DOHH2 (cell line): ENCODE measurements at regions not wholly inside any gene's neighbourhood (a gene's known extent, or its start where the extent isn't known, plus 50 kb on each side); places are given as distances from the start of the nearest gene placed in this dataset.

Source experiments
- H3F3A ChIP-seq: fragments of 200-600 bp; sonication (generic), shearing (Covaris generic); 2 replicates; pipeline ENCODE4 v1.6.0; 2016; ENCODE audit warnings: antibody characterized with exemption, mild to moderate bottlenecking; ENCODE audit not compliant: control insufficient read depth, insufficient read depth
- H3K27ac ChIP-seq: fragments of 200-600 bp; sonication (generic); 2 replicates; pipeline ENCODE4 v1.5.1; 2014; ENCODE audit warnings: low read depth, mild to moderate bottlenecking, low read length, moderate library complexity
- H3K27me3 ChIP-seq: fragments of 200-600 bp; sonication (generic); 2 replicates; pipeline ENCODE4 v1.6.1; 2014; ENCODE audit warnings: mild to moderate bottlenecking, low read length, mixed read lengths; ENCODE audit not compliant: control insufficient read depth
- H3K36me3 ChIP-seq: fragments of 200-600 bp; sonication (generic); 2 replicates; pipeline ENCODE4 v1.6.1; 2014; ENCODE audit warnings: mild to moderate bottlenecking, low read length, moderate library complexity, mixed read lengths; ENCODE audit not compliant: control insufficient read depth
- H3K4me1 ChIP-seq: fragments of 200-600 bp; sonication (generic); 2 replicates; pipeline ENCODE4 v1.6.1; 2014; ENCODE audit warnings: mild to moderate bottlenecking, low read length, mixed read lengths; ENCODE audit not compliant: control insufficient read depth
- H3K4me2 ChIP-seq: fragments of 200-600 bp; sonication (generic); 2 replicates; pipeline ENCODE4 v1.6.0; 2014; ENCODE audit warnings: mild to moderate bottlenecking, low read length, moderate library complexity
- H3K4me3 ChIP-seq: fragments of 200-600 bp; sonication (generic); 2 replicates; pipeline ENCODE4 v1.5.1; 2014; ENCODE audit warnings: mild to moderate bottlenecking, low read length, mixed read lengths
- H3K79me2 ChIP-seq: fragments of 200-600 bp; sonication (generic); 2 replicates; pipeline ENCODE4 v1.6.1; 2014; ENCODE audit warnings: mild to moderate bottlenecking, low read length, mixed read lengths; ENCODE audit not compliant: control insufficient read depth
- H3K9me2 ChIP-seq: fragments of 200-600 bp; sonication (generic); replicated peaks from 2 replicates; pipeline ENCODE4 v1.6.1; 2014; ENCODE audit warnings: mild to moderate bottlenecking, low read length, mixed read lengths; ENCODE audit not compliant: control insufficient read depth
- H3K9me3 ChIP-seq: fragments of 200-600 bp; sonication (generic); 2 replicates; pipeline ENCODE4 v1.6.1; 2014; ENCODE audit warnings: antibody characterized with exemption, low read length, mixed read lengths; ENCODE audit not compliant: control insufficient read depth, insufficient read depth
- H4K20me1 ChIP-seq: fragments of 200-600 bp; sonication (generic); 2 replicates; pipeline ENCODE4 v1.6.0; 2014; ENCODE audit warnings: low read depth, mild to moderate bottlenecking, antibody characterized with exemption, low read length, moderate library complexity; ENCODE audit not compliant: control insufficient read depth, insufficient read depth
- EZH2phosphoT487 ChIP-seq: fragments of 200-600 bp; sonication (generic); IDR thresholded peaks from 2 replicates; pipeline ENCODE4 v1.6.1; 2017; ENCODE audit warnings: borderline replicate concordance, mild to moderate bottlenecking, antibody characterized with exemption, low read length, moderate library complexity, mixed read lengths
- TF ChIP-seq, protein P1 (sequence below): fragments of 200-600 bp; sonication (generic); IDR thresholded peaks from one replicate; pipeline ENCODE4 v1.5.1; 2014; ENCODE audit warnings: antibody characterized with exemption, mild to moderate bottlenecking, low read depth, low read length; ENCODE audit not compliant: poor library complexity, severe bottlenecking

DNA sequence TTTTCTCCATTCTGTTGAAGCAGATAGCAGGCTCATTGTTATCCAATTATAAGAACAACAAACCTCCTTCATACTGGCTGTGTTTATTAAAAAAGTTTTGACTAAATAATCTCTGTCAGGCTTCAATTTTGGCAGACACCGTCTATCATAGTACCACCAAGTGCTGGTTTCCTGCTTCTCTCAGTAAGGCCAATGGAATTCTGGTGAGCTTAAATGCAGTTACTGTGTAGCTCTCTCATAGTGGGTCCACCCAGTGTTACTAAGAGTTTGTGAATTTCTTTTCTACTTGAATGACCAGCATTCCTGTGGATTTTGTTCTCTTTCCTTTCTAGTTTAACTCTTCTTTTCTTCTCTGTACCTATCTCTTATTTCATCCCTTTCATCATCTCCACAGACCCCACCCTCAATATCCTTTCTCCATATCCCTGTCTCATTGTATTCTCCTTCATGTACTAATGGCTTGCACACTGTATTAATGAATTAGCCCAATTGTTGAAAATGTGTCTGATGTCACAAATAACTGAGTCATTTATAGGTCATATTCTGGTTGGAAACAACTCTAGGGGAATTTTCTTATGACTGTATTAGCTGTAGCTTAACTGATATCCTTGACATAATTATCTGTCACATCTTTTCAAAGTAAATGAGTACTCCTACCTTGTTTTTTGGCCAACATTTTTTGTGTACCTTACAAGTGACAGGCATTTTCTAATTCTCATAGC, 372.1 kb downstream of the FAT3 start:
- TF ChIP-seq EZH2phosphoT487 = no peak
- TF ChIP-seq, protein P1, sequence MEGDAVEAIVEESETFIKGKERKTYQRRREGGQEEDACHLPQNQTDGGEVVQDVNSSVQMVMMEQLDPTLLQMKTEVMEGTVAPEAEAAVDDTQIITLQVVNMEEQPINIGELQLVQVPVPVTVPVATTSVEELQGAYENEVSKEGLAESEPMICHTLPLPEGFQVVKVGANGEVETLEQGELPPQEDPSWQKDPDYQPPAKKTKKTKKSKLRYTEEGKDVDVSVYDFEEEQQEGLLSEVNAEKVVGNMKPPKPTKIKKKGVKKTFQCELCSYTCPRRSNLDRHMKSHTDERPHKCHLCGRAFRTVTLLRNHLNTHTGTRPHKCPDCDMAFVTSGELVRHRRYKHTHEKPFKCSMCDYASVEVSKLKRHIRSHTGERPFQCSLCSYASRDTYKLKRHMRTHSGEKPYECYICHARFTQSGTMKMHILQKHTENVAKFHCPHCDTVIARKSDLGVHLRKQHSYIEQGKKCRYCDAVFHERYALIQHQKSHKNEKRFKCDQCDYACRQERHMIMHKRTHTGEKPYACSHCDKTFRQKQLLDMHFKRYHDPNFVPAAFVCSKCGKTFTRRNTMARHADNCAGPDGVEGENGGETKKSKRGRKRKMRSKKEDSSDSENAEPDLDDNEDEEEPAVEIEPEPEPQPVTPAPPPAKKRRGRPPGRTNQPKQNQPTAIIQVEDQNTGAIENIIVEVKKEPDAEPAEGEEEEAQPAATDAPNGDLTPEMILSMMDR = no peak
- no peak overlapping the region for H3K27ac ChIP-seq
- no peaks in the 10 kb centered on the region for H3K36me3 ChIP-seq
- H3K4me1 ChIP-seq = no peaks in the 10 kb centered on the region
- H3K27me3 ChIP-seq = no peaks in the 10 kb centered on the region
- no peaks in the 10 kb centered on the region for H3K9me2 ChIP-seq
- H3K4me3 ChIP-seq = no peak overlapping the region
- no peaks in the 10 kb centered on the region for H4K20me1 ChIP-seq
- no peaks in the 10 kb centered on the region for H3K9me3 ChIP-seq
- no peaks in the 10 kb centered on the region for H3K79me2 ChIP-seq
- no peak overlapping the region for H3K4me2 ChIP-seq
- no peaks in the 10 kb centered on the region for H3F3A ChIP-seq

- Histone ChIP-seq H3K4me1 (no peaks in the 10 kb centered on the region), H3F3A (no peaks in the 10 kb centered on the region), H4K20me1 (no peaks in the 10 kb centered on the region), H3K27me3 (no peaks in the 10 kb centered on the region), H3K4me2 (no peak overlapping the region), H3K9me2 (no peaks in the 10 kb centered on the region), H3K27ac (no peak overlapping the region), H3K36me3 (no peaks in the 10 kb centered on the region), H3K79me2 (no peaks in the 10 kb centered on the region), H3K9me3 (no peaks in the 10 kb centered on the region), H3K4me3 (no peak overlapping the region)
- no peak for TF ChIP-seq EZH2phosphoT487
- TF ChIP-seq, protein P1 = no peak
Measured at GRCh38 chr11:92601048-92601447, 368.4 kb upstream of the MTNR1B start.

- Histone ChIP-seq H3K27ac (no peak overlapping the region), H3K27me3 (no peaks in the 10 kb centered on the region), H3K4me3 (no peak overlapping the region), H3K4me2 (no peak overlapping the region), H3K9me2 (no peaks in the 10 kb centered on the region), H3F3A (no peaks in the 10 kb centered on the region), H3K9me3 (no peaks in the 10 kb centered on the region), H4K20me1 (no peaks in the 10 kb centered on the region), H3K79me2 (no peaks in the 10 kb centered on the region), H3K4me1 (no peaks in the 10 kb centered on the region), H3K36me3 (no peaks in the 10 kb centered on the region)
- TF ChIP-seq, protein P1 = no peak
- no peak for TF ChIP-seq EZH2phosphoT487
Measured at GRCh38 chr11:92605667-92606066, 363.8 kb upstream of the MTNR1B start.
